D721Med (cell line): ENCODE measurements at regions not wholly inside any gene's neighbourhood (a gene's known extent, or its start where the extent isn't known, plus 50 kb on each side); places are given as distances from the start of the nearest gene placed in this dataset.

ENCODE experiments used
- DNase-seq: peaks from one replicate; pipeline ENCODE4 v3.0.0; 2011; ENCODE audit warnings: low spot score; ENCODE audit not compliant: insufficient read length
- FAIRE-seq: peaks from 2 replicates; lab custom pipeline; 2011; peaks lifted over from hg19 to GRCh38; lab: Jason Lieb, UNC
- CTCF ChIP-seq: IDR thresholded peaks from 2 replicates; pipeline ENCODE4 v1.5.1; 2012; ENCODE audit warnings: mild to moderate bottlenecking, control low read depth; ENCODE audit not compliant: insufficient read depth; ENCODE audit errors: missing control alignments

- DNase-seq (no peak), FAIRE-seq (no peak)
- no peak for TF ChIP-seq CTCF
These were observed 660.4 kb upstream of the GJE1 start for GRCh38 chr6:141472162-141472928.

- FAIRE-seq (no peak), DNase-seq (no peak)
- no peak for TF ChIP-seq CTCF
These were observed 661.9 kb upstream of the GJE1 start for GRCh38 chr6:141470810-141471209.

- no peak for FAIRE-seq
- DNase-seq = no peak
- TF ChIP-seq CTCF = no peak
These were observed 664.8 kb upstream of the GJE1 start for GRCh38 chr6:141467881-141468280.

- no peak for TF ChIP-seq CTCF
- no peak for FAIRE-seq
- no peak for DNase-seq
These were observed 665.7 kb upstream of the GJE1 start for GRCh38 chr6:141467041-141467440.

GRCh38 chr6:141464896-141465295 lies 667.8 kb upstream of the GJE1 start:
- no peak for FAIRE-seq
- no peak for DNase-seq
- TF ChIP-seq CTCF = no peak

GRCh38 chr6:141464490-141464889 lies 668.2 kb upstream of the GJE1 start:
- DNase-seq = no peak
- peak; percentile 73 for FAIRE-seq
- no peak for TF ChIP-seq CTCF

GRCh38 chr6:141463237-141463977 lies 669.3 kb upstream of the GJE1 start:
- DNase-seq (no peak), FAIRE-seq (no peak)
- no peak for TF ChIP-seq CTCF
